Trophoblast cell (in vitro differentiated cells and primary cell): ENCODE measurements at regions not wholly inside any gene's neighbourhood (a gene's known extent, or its start where the extent isn't known, plus 50 kb on each side); places are given as distances from the start of the nearest gene placed in this dataset.

Source experiments
- DNase-seq, 2 donors: peaks; one replicate each; pipeline ENCODE4 v3.0.0-alpha.2; 2016
- H2AFZ ChIP-seq: 2 replicates; pipeline ENCODE4 v1.6.1; 2013; ENCODE audit warnings: low read length, moderate library complexity, mild to moderate bottlenecking; ENCODE audit not compliant: insufficient read depth, poor library complexity
- H2AK5ac ChIP-seq: 2 replicates; pipeline ENCODE4 v1.6.1; 2013; ENCODE audit warnings: mild to moderate bottlenecking, low read length
- H2BK120ac ChIP-seq: 2 replicates; pipeline ENCODE4 v1.6.1; 2013; ENCODE audit warnings: low read length, mild to moderate bottlenecking, moderate library complexity; ENCODE audit not compliant: insufficient read depth, poor library complexity
- H2BK12ac ChIP-seq: 2 replicates; pipeline ENCODE4 v1.6.1; 2013; ENCODE audit warnings: mild to moderate bottlenecking, low read length, moderate library complexity
- H2BK5ac ChIP-seq: 2 replicates; pipeline ENCODE4 v1.6.1; 2013; ENCODE audit warnings: low read length, low read depth, moderate library complexity, mild to moderate bottlenecking; ENCODE audit not compliant: poor library complexity
- H3K14ac ChIP-seq: 2 replicates; pipeline ENCODE4 v1.6.1; 2013; ENCODE audit warnings: mild to moderate bottlenecking, low read length
- H3K18ac ChIP-seq: 2 replicates; pipeline ENCODE4 v1.6.1; 2013; ENCODE audit warnings: mild to moderate bottlenecking, low read length
- H3K23ac ChIP-seq: 2 replicates; pipeline ENCODE4 v1.6.1; 2013; ENCODE audit warnings: low read length
- H3K27ac ChIP-seq: 2 replicates; pipeline ENCODE4 v1.5.1; 2013; ENCODE audit warnings: low read depth, mild to moderate bottlenecking, inconsistent platforms, low read length, moderate library complexity
- H3K27me3 ChIP-seq: 2 replicates; pipeline ENCODE4 v1.6.1; 2013; ENCODE audit warnings: inconsistent platforms, mild to moderate bottlenecking, low read length, moderate library complexity; ENCODE audit not compliant: insufficient read depth
- H3K36me3 ChIP-seq, 2 experiments: 1 replicate in 1 of 2; 2 replicates in 1 of 2; pipeline ENCODE4 v1.6.1; 2013; ENCODE audit warnings: low read length in 2 of 2, mild to moderate bottlenecking in 2 of 2, moderate library complexity in 1 of 2; ENCODE audit not compliant: insufficient read depth in 2 of 2, control insufficient read depth in 1 of 2
- H3K4ac ChIP-seq: 2 replicates; pipeline ENCODE4 v1.6.1; 2013; ENCODE audit warnings: low read depth, mild to moderate bottlenecking, low read length, moderate library complexity
- H3K4me1 ChIP-seq, 2 experiments: 1 replicate in 1 of 2; 2 replicates in 1 of 2; pipeline ENCODE4 v1.6.1; 2013; ENCODE audit warnings: low read length in 2 of 2, mild to moderate bottlenecking in 2 of 2, moderate library complexity in 1 of 2; ENCODE audit not compliant: insufficient read depth in 2 of 2, control insufficient read depth in 1 of 2
- H3K4me2 ChIP-seq: 2 replicates; pipeline ENCODE4 v1.6.1; 2013; ENCODE audit warnings: inconsistent platforms, mild to moderate bottlenecking, low read length, moderate library complexity
- H3K4me3 ChIP-seq: 2 replicates; pipeline ENCODE4 v1.5.1; 2013; ENCODE audit warnings: mild to moderate bottlenecking, low read depth, low read length, inconsistent platforms
- H3K79me1 ChIP-seq: one replicate; pipeline ENCODE4 v1.6.1; 2013; ENCODE audit warnings: low read length
- H3K79me2 ChIP-seq: 2 replicates; pipeline ENCODE4 v1.6.1; 2013; ENCODE audit warnings: low read length, mild to moderate bottlenecking; ENCODE audit not compliant: control insufficient read depth, insufficient read depth, poor library complexity
- H3K9ac ChIP-seq: 2 replicates; pipeline ENCODE4 v1.6.1; 2013; ENCODE audit warnings: mild to moderate bottlenecking, low read length
- H3K9me3 ChIP-seq: 2 replicates; pipeline ENCODE4 v1.6.1; 2013; ENCODE audit warnings: low read depth, mild to moderate bottlenecking, control low read depth, inconsistent platforms, low read length; ENCODE audit not compliant: insufficient read depth
- H4K12ac ChIP-seq: 2 replicates; pipeline ENCODE4 v1.6.1; 2013; ENCODE audit warnings: low read depth, mild to moderate bottlenecking, low read length, moderate library complexity
- H4K8ac ChIP-seq: 2 replicates; pipeline ENCODE4 v1.6.1; 2013; ENCODE audit warnings: low read depth, mild to moderate bottlenecking, low read length, moderate library complexity
- H4K91ac ChIP-seq: one replicate; pipeline ENCODE4 v1.6.1; 2013; ENCODE audit warnings: low read depth, mild to moderate bottlenecking, low read length, moderate library complexity
- WGBS: extraction: QIAGEN DNeasy Blood & Tissue Kit; methylation state at CpG from one replicate; pipeline ENCODE4 v1.1.7; 2013; ENCODE audit warnings: missing lambda C conversion rate; ENCODE audit not compliant: insufficient read length, insufficient coverage; ENCODE audit errors: extremely low coverage; 5-methylcytosine and 5-hydroxymethylcytosine counted together

- Histone ChIP-seq H3K14ac (no peak overlapping the region), H3K27me3 (no peaks in the 10 kb centered on the region), H4K91ac (no peak overlapping the region), H3K27ac (no peak overlapping the region), H3K4me3 (no peak overlapping the region), H3K23ac (no peak overlapping the region), H3K36me3 (no peaks in the 10 kb centered on the region), H2AFZ (no peak overlapping the region), H2BK120ac (no peak overlapping the region), H3K9me3 (no peaks in the 10 kb centered on the region), H3K18ac (no peak overlapping the region), H4K8ac (no peak overlapping the region), H2BK5ac (no peak overlapping the region), H3K79me1 (no peaks in the 10 kb centered on the region), H3K9ac (no peak overlapping the region), H2BK12ac (no peak overlapping the region), H4K12ac (no peak overlapping the region), H3K79me2 (no peaks in the 10 kb centered on the region), H3K4me2 (peak overlapping the region; percentile 32), H3K4me1 (peaks cover 8 to 9% of the 10 kb centered on the region in 2 experiments), H3K4ac (no peak overlapping the region), H2AK5ac (no peak overlapping the region)
- WGBS: no CpG with 5 or more reads among the region's 12 CpGs
- peak; percentile 16 to 33 for DNase-seq
Observed at GRCh38 chr7:30226614-30227268, 57.7 kb upstream of the ZNRF2 start.

- Histone ChIP-seq H2AK5ac (no peak overlapping the region), H3K4me3 (no peak overlapping the region), H3K4me1 (peaks cover 5% of the 10 kb centered on the region in 2 experiments), H4K91ac (no peak overlapping the region), H3K23ac (no peak overlapping the region), H3K4ac (no peak overlapping the region), H2BK12ac (no peak overlapping the region), H3K79me2 (no peaks in the 10 kb centered on the region), H2BK5ac (no peak overlapping the region), H2AFZ (no peak overlapping the region), H3K27ac (no peak overlapping the region), H3K36me3 (no peaks in the 10 kb centered on the region), H4K12ac (no peak overlapping the region), H3K79me1 (peaks cover 2% of the 10 kb centered on the region), H3K9ac (no peak overlapping the region), H2BK120ac (no peak overlapping the region), H3K14ac (no peak overlapping the region), H4K8ac (no peak overlapping the region), H3K27me3 (no peaks in the 10 kb centered on the region), H3K9me3 (no peaks in the 10 kb centered on the region), H3K4me2 (no peak overlapping the region), H3K18ac (no peak overlapping the region)
- no CpG with 5 or more reads among the region's 1 CpG for WGBS
- no peak for DNase-seq
Observed at GRCh38 chr7:30231271-30231670, 53.1 kb upstream of the ZNRF2 start.

- no peak overlapping the region for H3K27ac ChIP-seq
- no peak overlapping the region for H2BK5ac ChIP-seq
- DNase-seq: no peak
- H2AFZ ChIP-seq: no peak overlapping the region
- no CpG with 5 or more reads among the region's 4 CpGs for WGBS
- H3K9ac ChIP-seq: no peak overlapping the region
- H4K12ac ChIP-seq: no peak overlapping the region
- no peaks in the 10 kb centered on the region for H3K4me1 ChIP-seq
- H3K79me1 ChIP-seq: peaks cover 2% of the 10 kb centered on the region
- no peak overlapping the region for H2BK12ac ChIP-seq
- no peaks in the 10 kb centered on the region for H3K36me3 ChIP-seq
- H3K4ac ChIP-seq: no peak overlapping the region
- no peak overlapping the region for H3K4me2 ChIP-seq
- no peak overlapping the region for H2BK120ac ChIP-seq
- no peaks in the 10 kb centered on the region for H3K79me2 ChIP-seq
- H3K9me3 ChIP-seq: no peaks in the 10 kb centered on the region
- no peak overlapping the region for H3K4me3 ChIP-seq
- H3K14ac ChIP-seq: no peak overlapping the region
- no peak overlapping the region for H3K23ac ChIP-seq
- H3K18ac ChIP-seq: no peak overlapping the region
- no peak overlapping the region for H4K8ac ChIP-seq
- no peak overlapping the region for H4K91ac ChIP-seq
- no peaks in the 10 kb centered on the region for H3K27me3 ChIP-seq
- no peak overlapping the region for H2AK5ac ChIP-seq
Observed at GRCh38 chr7:30232391-30232790, 52.0 kb upstream of the ZNRF2 start.
